ENCODE measurements at regions not wholly inside any gene's neighbourhood (a gene's known extent, or its start where the extent isn't known, plus 50 kb on each side); places are given as distances from the start of the nearest gene placed in this dataset.
"Not testable (repeated sequence)": the region's sequence is repeated elsewhere in the genome, so short reads cannot be mapped to it uniquely, and the experiment has no call there.

GRCh38 chr1:121117622-121118479, 66.3 kb downstream of the FAM72B start:
- not testable (repeated sequence) for DNase-seq

Data from NCI-H1048 (cell line).